ENCODE measurements at regions not wholly inside any gene's neighbourhood (a gene's known extent, or its start where the extent isn't known, plus 50 kb on each side); places are given as distances from the start of the nearest gene placed in this dataset.
"Not testable (repeated sequence)": the region's sequence is repeated elsewhere in the genome, so short reads cannot be mapped to it uniquely, and the experiment has no call there.

DNA sequence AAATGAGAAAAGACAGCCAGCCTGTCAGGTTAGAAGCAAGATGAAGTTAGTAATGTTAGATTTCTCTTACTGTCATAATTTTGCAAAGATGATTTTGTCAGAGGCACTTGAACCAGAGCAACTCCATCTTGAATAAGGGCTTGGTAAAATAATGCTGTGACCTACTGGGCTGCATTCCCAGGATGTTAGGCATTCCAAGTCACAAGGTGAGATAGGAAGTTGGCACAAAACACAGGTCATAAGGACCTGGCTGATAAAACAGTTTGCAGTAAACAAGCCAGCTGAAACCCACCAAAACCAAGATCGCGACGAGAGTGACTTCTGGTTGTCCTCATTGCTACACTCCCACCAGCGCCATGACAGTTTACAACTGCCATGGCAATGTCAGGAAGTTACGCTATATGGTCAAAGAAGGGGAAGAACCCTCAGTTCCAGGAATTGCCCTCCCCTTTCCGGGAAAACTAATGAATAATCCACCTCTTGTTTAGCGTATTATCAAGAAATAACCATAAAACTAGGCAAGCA, 1313.5 kb upstream of the TMEM132C start:
- DNase-seq, result no peak

GRCh38 chr12:126960221-126960620, 1306.7 kb upstream of the TMEM132C start:
- DNase-seq, result no peak

DNA sequence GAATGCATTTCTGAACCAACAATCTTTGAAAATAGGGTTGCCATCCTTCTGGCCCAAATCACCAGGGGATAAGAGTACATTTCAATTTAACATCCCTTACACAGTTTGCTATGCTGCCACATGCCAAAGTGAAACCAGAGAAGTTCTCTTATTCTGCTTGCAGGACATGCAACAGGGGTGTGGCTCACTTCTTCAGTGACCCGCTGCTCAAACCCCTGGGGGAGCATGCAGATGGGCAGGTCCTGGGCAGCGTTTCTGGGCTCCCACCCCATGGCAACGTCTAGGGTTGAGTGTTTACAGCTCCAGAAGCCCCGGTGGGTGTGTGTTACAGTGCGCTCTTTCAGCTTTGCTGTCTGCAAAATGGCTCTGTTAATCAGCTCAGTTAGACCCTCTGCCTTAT, 1306.3 kb upstream of the TMEM132C start:
- DNase-seq, result no peak

GRCh38 chr12:126963825-126964224, 1303.1 kb upstream of the TMEM132C start:
- no peak for DNase-seq

DNA sequence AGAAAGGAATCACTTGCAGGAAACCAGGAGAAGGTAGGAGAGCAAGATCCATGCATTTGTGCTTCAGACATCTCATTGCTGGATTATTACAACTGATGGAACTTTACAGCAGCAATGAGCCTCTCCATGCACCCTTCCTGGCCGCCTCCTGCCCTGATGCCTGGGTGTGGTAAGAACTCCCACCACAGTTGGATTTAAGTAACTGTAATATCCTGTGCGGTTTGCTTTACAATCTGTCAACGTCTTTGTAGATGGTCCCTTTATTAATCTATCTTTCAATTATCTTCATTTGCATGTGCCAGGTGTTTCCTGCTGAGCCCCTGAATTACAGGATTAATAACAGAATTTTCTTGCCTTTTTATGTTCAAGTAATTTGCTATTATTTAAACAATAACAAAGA, 1300.5 kb upstream of the TMEM132C start:
- DNase-seq, result no peak

- no peak for DNase-seq
These were observed 1299.8 kb upstream of the TMEM132C start for GRCh38 chr12:126967152-126967551.

GRCh38 chr12:126974779-126975178, 1292.2 kb upstream of the TMEM132C start:
- no peak for DNase-seq

DNA sequence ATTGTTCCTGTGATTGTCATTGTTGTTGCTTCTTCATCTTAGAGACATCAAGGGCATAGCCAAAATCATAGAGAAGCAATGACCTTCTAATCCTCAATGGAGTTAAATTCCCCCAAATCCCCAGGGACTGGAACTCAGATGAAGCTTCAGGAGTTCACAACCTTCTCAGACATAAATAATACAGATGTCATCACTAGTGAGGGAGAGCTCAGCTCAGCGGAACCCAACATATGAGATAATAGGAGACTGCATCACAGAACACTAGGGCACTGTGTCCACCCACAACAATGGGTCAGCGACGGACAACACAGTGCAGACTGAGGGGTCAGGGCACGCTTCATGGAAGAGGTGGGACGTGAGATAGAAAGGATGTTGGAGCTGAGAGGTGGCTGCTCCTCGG, 1290.4 kb upstream of the TMEM132C start:
- no peak for DNase-seq

DNA sequence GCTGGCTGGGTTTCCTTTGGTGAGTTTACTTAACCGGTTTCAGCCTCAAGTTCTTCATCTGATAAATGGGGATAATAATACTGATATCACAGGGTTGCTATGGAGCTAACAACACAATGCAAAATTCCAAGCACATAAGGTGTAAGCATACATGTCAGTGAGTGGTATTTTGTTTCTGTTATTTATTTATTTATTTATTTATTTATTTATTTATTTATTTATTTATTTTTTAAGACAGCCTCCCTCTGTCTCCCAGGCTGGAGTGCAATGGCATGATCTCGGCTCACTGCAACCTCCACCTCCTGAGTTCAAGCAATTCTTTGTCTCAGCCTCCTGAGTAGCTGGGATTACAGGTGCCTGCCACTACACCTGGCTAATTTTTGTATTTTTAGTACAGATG, 1287.4 kb upstream of the TMEM132C start:
- not testable (repeated sequence) for DNase-seq

DNA sequence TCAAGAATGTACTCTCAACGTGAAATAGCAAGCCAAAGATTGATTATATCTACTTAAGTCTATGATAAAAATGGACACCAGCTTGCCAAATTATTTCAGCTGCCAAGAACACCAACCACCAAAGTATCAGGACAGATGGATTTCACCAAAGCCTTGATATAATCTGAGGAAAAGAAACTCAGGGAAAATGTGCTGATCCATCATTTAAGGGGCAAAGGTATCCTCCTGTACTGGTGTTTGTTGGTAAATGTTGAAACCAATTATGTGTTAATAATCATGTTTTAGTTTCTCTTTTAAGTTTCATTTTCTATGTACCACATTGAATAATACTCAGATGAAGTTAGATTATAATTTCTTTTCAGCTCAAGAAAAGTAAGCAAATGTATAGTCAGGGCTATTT, 1284.3 kb upstream of the TMEM132C start:
- DNase-seq, result no peak

GRCh38 chr12:126983735-126984134, 1283.2 kb upstream of the TMEM132C start:
- DNase-seq, result not testable (repeated sequence)

- DNase-seq, result not testable (repeated sequence)
These were observed 1281.3 kb upstream of the TMEM132C start for GRCh38 chr12:126985663-126986062.

DNA sequence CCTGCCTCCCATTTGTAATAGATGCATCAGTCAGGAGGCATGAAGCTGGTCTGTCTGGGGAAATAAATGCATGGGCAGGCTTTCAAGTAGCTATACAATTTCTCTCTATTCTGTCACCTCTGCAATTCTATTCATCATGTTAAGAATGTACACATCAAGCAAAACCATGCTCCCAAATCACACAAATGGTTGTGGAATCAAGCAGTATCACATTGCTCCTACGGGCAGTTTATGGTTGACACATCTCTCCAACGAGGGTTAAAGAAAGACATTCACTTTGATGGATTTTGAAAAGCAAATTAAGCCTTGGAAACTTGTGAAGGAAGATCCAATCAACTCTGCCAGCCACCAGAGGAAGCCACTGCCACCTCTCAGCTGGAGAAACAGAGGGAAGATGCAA, 1277.4 kb upstream of the TMEM132C start:
- DNase-seq, result no peak

- DNase-seq, result no peak
These were observed 1273.1 kb upstream of the TMEM132C start for GRCh38 chr12:126993898-126994297.

DNA sequence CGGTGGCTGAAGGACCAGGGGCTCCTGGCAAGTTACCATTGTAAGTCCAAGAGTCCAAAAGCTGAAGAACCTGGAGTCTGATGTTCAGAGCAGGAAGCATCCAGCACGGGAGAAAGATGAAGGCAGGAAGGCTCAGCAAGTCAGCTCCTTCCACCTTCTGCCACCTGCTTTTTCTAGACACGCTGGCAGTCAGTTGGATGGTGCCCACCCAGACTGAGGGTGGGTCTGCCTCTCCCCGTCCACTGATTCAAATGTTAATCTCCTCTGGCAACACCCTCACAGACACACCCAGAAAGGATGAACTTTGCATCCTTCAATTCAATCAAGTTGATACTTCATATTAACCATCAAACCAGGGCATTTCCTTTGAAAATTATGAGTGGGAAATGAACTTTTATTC, 1272.4 kb upstream of the TMEM132C start:
- no peak for DNase-seq

DNA sequence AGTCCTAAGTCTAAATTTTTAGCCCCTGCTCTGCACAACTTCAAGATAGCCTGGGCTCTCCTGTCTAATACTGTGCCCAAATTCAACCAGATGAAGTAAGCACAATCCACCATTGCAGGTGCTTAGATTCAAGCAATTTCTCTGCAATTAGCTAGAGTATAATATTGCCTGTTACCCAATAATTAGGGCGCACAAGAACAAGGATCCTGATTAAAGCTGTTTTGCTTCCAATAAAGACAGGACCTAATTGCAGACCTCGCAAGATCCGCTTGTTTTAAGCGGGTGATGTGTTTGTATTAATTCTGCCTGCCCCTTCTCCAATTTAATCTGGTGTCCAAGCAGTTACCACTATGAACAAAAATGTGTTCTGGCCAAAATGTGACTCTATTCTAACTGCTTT, 1268.9 kb upstream of the TMEM132C start:
- no peak for DNase-seq

- DNase-seq, result no peak
These were observed 1268.2 kb upstream of the TMEM132C start for GRCh38 chr12:126998747-126999285.

DNA sequence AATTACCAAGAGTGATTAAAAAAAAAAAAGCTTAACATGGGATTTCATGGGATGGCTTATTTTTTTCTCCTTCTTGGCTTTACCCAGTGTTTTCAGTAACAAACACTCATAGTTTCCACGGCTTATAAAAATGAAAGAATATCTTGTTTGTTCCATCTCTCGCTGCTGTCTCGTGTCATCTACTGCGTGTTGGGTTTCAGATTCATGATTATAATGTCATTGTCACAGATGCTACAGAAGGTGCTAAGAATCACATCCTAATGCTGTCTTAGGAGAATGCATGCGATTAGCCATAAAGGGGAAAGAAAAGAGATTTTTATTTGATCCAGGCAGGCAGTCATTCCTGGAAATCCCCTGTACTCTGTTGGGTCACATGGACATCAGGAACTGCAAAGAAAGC, 1267.6 kb upstream of the TMEM132C start:
- no peak for DNase-seq

GRCh38 chr12:127005406-127005805, 1261.6 kb upstream of the TMEM132C start:
- DNase-seq, result no peak

- no peak for DNase-seq
These were observed 1260.0 kb upstream of the TMEM132C start for GRCh38 chr12:127006972-127007371.

GRCh38 chr12:127008755-127009403, 1258.1 kb upstream of the TMEM132C start:
- no peak for DNase-seq

- no peak for DNase-seq
These were observed 1254.9 kb upstream of the TMEM132C start for GRCh38 chr12:127012109-127012508.

- no peak for DNase-seq
These were observed 1253.8 kb upstream of the TMEM132C start for GRCh38 chr12:127013197-127013596.

GRCh38 chr12:127014079-127014478, 1252.9 kb upstream of the TMEM132C start:
- DNase-seq, result no peak

DNA sequence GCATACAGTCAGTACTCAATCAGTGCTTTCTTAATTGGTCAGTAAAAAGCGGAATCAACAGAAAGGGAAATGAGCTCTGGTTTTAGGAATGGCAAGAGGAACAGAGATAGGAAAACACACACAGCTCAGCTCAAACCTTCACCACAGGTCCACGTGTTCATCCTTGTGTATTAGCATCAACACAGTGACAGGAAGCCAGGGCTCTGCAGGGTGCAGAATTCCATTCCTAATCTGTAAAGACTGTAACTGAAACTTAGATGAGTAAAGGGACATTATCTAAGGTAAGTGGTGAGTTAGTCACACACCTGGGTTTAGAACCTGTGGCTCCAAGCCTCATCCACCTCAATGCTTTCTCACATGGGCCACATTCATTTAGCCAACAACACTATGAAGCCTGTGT, 1242.2 kb upstream of the TMEM132C start:
- no peak for DNase-seq
